ENCODE measurements at regions not wholly inside any gene's neighbourhood (a gene's known extent, or its start where the extent isn't known, plus 50 kb on each side); places are given as distances from the start of the nearest gene placed in this dataset.

GRCh38 chr5:164038128-164038783, 532.8 kb downstream of the MAT2B start:
- in situ Hi-C loops (cut with MboI; ENCODE audit: low pct_unique_long_range_greater_than_20kb, low sequenced_read_pairs) = no loop called here

GRCh38 chr5:164041105-164041504, 535.7 kb downstream of the MAT2B start:
- in situ Hi-C loops (cut with MboI; ENCODE audit: low pct_unique_long_range_greater_than_20kb, low sequenced_read_pairs) = no loop called here
- no peak for DNase-seq

More at GRCh38 chr5:164038128-164038783, 532.8 kb downstream of the MAT2B start:
- no peak for DNase-seq

- DNase-seq = peak; percentile 4
- in situ Hi-C loops (cut with MboI; ENCODE audit: low pct_unique_long_range_greater_than_20kb, low sequenced_read_pairs) = no loop called here
Measured at GRCh38 chr5:164048359-164048926, 543.0 kb downstream of the MAT2B start.

- in situ Hi-C loops (cut with MboI; ENCODE audit: low pct_unique_long_range_greater_than_20kb, low sequenced_read_pairs) = loop anchor here (25.0 kb wide), 1 partner anchor 436 kb away; no protein-coding TSS in a partner anchor
Measured at GRCh38 chr5:164051745-164052144, 546.3 kb downstream of the MAT2B start.

GRCh38 chr5:164052536-164053093, 547.2 kb downstream of the MAT2B start:
- DNase-seq = no peak
- in situ Hi-C loops (cut with MboI; ENCODE audit: low pct_unique_long_range_greater_than_20kb, low sequenced_read_pairs) = loop anchor here (25.0 kb wide), 1 partner anchor 435 kb away; no protein-coding TSS in a partner anchor

More at GRCh38 chr5:164051745-164052144, 546.3 kb downstream of the MAT2B start:
- DNase-seq = no peak

GRCh38 chr5:164053123-164053522, 547.7 kb downstream of the MAT2B start:
- in situ Hi-C loops (cut with MboI; ENCODE audit: low pct_unique_long_range_greater_than_20kb, low sequenced_read_pairs) = loop anchor here (25.0 kb wide), 1 partner anchor 434 kb away; no protein-coding TSS in a partner anchor
- DNase-seq = no peak

- in situ Hi-C loops (cut with MboI; ENCODE audit: low pct_unique_long_range_greater_than_20kb, low sequenced_read_pairs) = loop anchor here (25.0 kb wide), 1 partner anchor 433 kb away; no protein-coding TSS in a partner anchor
- no peak for DNase-seq
Measured at GRCh38 chr5:164054461-164054860, 549.0 kb downstream of the MAT2B start.

- DNase-seq = peak; percentile 37
- in situ Hi-C loops (cut with MboI; ENCODE audit: low pct_unique_long_range_greater_than_20kb, low sequenced_read_pairs) = loop anchor here (25.0 kb wide), 1 partner anchor 430 kb away; no protein-coding TSS in a partner anchor
Measured at GRCh38 chr5:164057121-164057520, 551.7 kb downstream of the MAT2B start.

- in situ Hi-C loops (cut with MboI; ENCODE audit: low pct_unique_long_range_greater_than_20kb, low sequenced_read_pairs) = loop anchor here (25.0 kb wide), 1 partner anchor 429 kb away; no protein-coding TSS in a partner anchor
- DNase-seq = no peak
Measured at GRCh38 chr5:164058621-164059020, 553.2 kb downstream of the MAT2B start.

- DNase-seq = no peak
- in situ Hi-C loops (cut with MboI; ENCODE audit: low pct_unique_long_range_greater_than_20kb, low sequenced_read_pairs) = loop anchor here (25.0 kb wide), 1 partner anchor 428 kb away; no protein-coding TSS in a partner anchor
Measured at GRCh38 chr5:164059471-164059870, 554.1 kb downstream of the MAT2B start.

- DNase-seq = no peak
- in situ Hi-C loops (cut with MboI; ENCODE audit: low pct_unique_long_range_greater_than_20kb, low sequenced_read_pairs) = loop anchor here (25.0 kb wide), 1 partner anchor 426 kb away; no protein-coding TSS in a partner anchor
Measured at GRCh38 chr5:164060786-164061355, 555.5 kb downstream of the MAT2B start.

- DNase-seq = no peak
- in situ Hi-C loops (cut with MboI; ENCODE audit: low pct_unique_long_range_greater_than_20kb, low sequenced_read_pairs) = loop anchor here (25.0 kb wide), 1 partner anchor 425 kb away; no protein-coding TSS in a partner anchor
Measured at GRCh38 chr5:164062304-164062703, 556.9 kb downstream of the MAT2B start.

- DNase-seq = no peak
- in situ Hi-C loops (cut with MboI; ENCODE audit: low pct_unique_long_range_greater_than_20kb, low sequenced_read_pairs) = loop anchor here (25.0 kb wide), 1 partner anchor 422 kb away; no protein-coding TSS in a partner anchor
Measured at GRCh38 chr5:164065266-164065665, 559.8 kb downstream of the MAT2B start.

GRCh38 chr5:164071671-164072070, 566.3 kb downstream of the MAT2B start:
- in situ Hi-C loops (cut with MboI; ENCODE audit: low pct_unique_long_range_greater_than_20kb, low sequenced_read_pairs) = loop anchor here (25.0 kb wide), 1 partner anchor 416 kb away; no protein-coding TSS in a partner anchor

GRCh38 chr5:164073081-164073480, 567.7 kb downstream of the MAT2B start:
- no peak for DNase-seq
- in situ Hi-C loops (cut with MboI; ENCODE audit: low pct_unique_long_range_greater_than_20kb, low sequenced_read_pairs) = loop anchor here (25.0 kb wide), 1 partner anchor 414 kb away; no protein-coding TSS in a partner anchor

More at GRCh38 chr5:164071671-164072070, 566.3 kb downstream of the MAT2B start:
- DNase-seq = no peak

- DNase-seq = no peak
- in situ Hi-C loops (cut with MboI; ENCODE audit: low pct_unique_long_range_greater_than_20kb, low sequenced_read_pairs) = no loop called here
Measured at GRCh38 chr5:164076556-164076955, 571.1 kb downstream of the MAT2B start.

- in situ Hi-C loops (cut with MboI; ENCODE audit: low pct_unique_long_range_greater_than_20kb, low sequenced_read_pairs) = no loop called here
Measured at GRCh38 chr5:164090358-164090757, 584.9 kb downstream of the MAT2B start.

GRCh38 chr5:164091836-164092235, 586.4 kb downstream of the MAT2B start:
- in situ Hi-C loops (cut with MboI; ENCODE audit: low pct_unique_long_range_greater_than_20kb, low sequenced_read_pairs) = no loop called here
- DNase-seq = no peak

More at GRCh38 chr5:164090358-164090757, 584.9 kb downstream of the MAT2B start:
- DNase-seq = no peak

- DNase-seq = no peak
Measured at GRCh38 chr5:164094291-164094690, 588.9 kb downstream of the MAT2B start.

More at GRCh38 chr5:164094291-164094690, 588.9 kb downstream of the MAT2B start:
- in situ Hi-C loops (cut with MboI; ENCODE audit: low pct_unique_long_range_greater_than_20kb, low sequenced_read_pairs) = no loop called here

Data from KBM-7 (cell line).